HCT116 (cell line): ENCODE measurements at regions not wholly inside any gene's neighbourhood (a gene's known extent, or its start where the extent isn't known, plus 50 kb on each side); places are given as distances from the start of the nearest gene placed in this dataset.

Experiments used
- ATAC-seq: fragments of 200-7000 bp; cut with Tn5 transposase; 2 replicates; pipeline ENCODE4 v1.9.1; 2020; ENCODE audit warnings: mild to moderate bottlenecking, moderate library complexity
- BruUV-seq: library from RNA; stranded (reverse); fragments of 400-500 nt; replicated peaks from 2 replicates; lab custom pipeline; 2021; lab: Mats Ljungman, UMichigan
- CTCF ChIA-PET: fragments of 300-600 bp; sonication (Branson Sonifier 250); formaldehyde crosslinking; loops from one replicate; lab custom pipeline; 2021; ENCODE audit warnings: antibody characterized with exemption; lab: Charles Lee
- POLR2A ChIA-PET: fragments of 300-600, 350-600 bp; sonication (Branson Sonifier 250); formaldehyde crosslinking; loops from one replicate; lab custom pipeline; 2021; ENCODE audit warnings: antibody characterized with exemption; lab: Charles Lee
- RAD21 ChIA-PET, 2 experiments: fragments of 300-600 bp; sonication (Branson Sonifier 250); formaldehyde crosslinking; loops; one replicate each; lab custom pipeline; 2023; ENCODE audit warnings: low total read pairs in 2 of 2; ENCODE audit not compliant: uncharacterized antibody in 2 of 2, unreplicated experiment in 2 of 2, low non-redundant PET in 1 of 2; lab: Charles Lee
- DNase-seq: peaks from one replicate; pipeline ENCODE4 v3.0.0-alpha.2; 2010; ENCODE audit warnings: low read depth, low spot score
- H2AFZ ChIP-seq: fragments of 200-600 bp; shearing (Covaris generic), sonication (generic); 2 replicates; pipeline ENCODE4 v1.6.1; 2017; ENCODE audit warnings: low read depth, mixed run types, mixed read lengths, antibody characterized with exemption, low read length; ENCODE audit not compliant: poor library complexity, severe bottlenecking
- H3K27ac ChIP-seq: 2 replicates; pipeline ENCODE4 v1.5.1; 2012; ENCODE audit warnings: low read depth, low read length
- H3K27me3 ChIP-seq: fragments of 200-600 bp; sonication (generic); 2 replicates; pipeline ENCODE4 v1.6.1; 2016; ENCODE audit warnings: mixed run types, low read length, mixed read lengths; ENCODE audit not compliant: insufficient read depth
- H3K36me3 ChIP-seq, 2 experiments: fragments of 200-500 bp in 1 of 2; fragments of 200-600 bp in 1 of 2; sonication (Bioruptor generic) in 1 of 2; sonication (generic) in 1 of 2; 2 replicates each; pipeline versions ENCODE4 v1.5.1 to v1.6.1; 2014 to 2016; ENCODE audit warnings: low read length in 2 of 2, inconsistent platforms in 1 of 2, mixed read lengths in 1 of 2, mixed run types in 1 of 2; ENCODE audit not compliant: insufficient read depth in 2 of 2, control insufficient read depth in 1 of 2
- H3K4me1 ChIP-seq, 2 experiments: fragments of 200-600 bp in 1 of 2; sonication (generic) in 1 of 2; 2 replicates each; pipeline versions ENCODE4 v1.5.1 to v1.6.1; 2012 to 2017; ENCODE audit warnings: low read length in 2 of 2, inconsistent platforms in 1 of 2, mild to moderate bottlenecking in 1 of 2, mixed read lengths in 1 of 2, mixed run types in 1 of 2, moderate library complexity in 1 of 2; ENCODE audit not compliant: insufficient read depth in 2 of 2, control insufficient read depth in 1 of 2
- H3K4me2 ChIP-seq: fragments of 200-600 bp; sonication (generic); 2 replicates; pipeline ENCODE4 v1.6.1; 2017; ENCODE audit warnings: mixed run types, low read length, mixed read lengths
- H3K4me3 ChIP-seq, 2 experiments: fragments of 200-600 bp in 1 of 2; sonication (generic) in 1 of 2; replicated peaks in 1 of 2; 2 replicates each; pipeline ENCODE4 v1.5.1; 2011 to 2016; ENCODE audit warnings: low read length in 2 of 2, control low read depth in 1 of 2, low read depth in 1 of 2, mild to moderate bottlenecking in 1 of 2, mixed read lengths in 1 of 2, mixed run types in 1 of 2
- H3K79me2 ChIP-seq: fragments of 200-600 bp; sonication (generic); 2 replicates; pipeline ENCODE4 v1.6.1; 2017; ENCODE audit warnings: mild to moderate bottlenecking, mixed run types, low read length, moderate library complexity, mixed read lengths; ENCODE audit not compliant: insufficient read depth
- H3K9ac ChIP-seq: fragments of 200-600 bp; sonication (generic); 2 replicates; pipeline ENCODE4 v1.6.1; 2016; ENCODE audit warnings: low read length, mixed read lengths
- H3K9me2 ChIP-seq: fragments of 200-600 bp; sonication (generic), shearing (Covaris generic); 2 replicates; pipeline ENCODE4 v1.6.1; 2017; ENCODE audit warnings: mixed run types, mild to moderate bottlenecking, moderate library complexity; ENCODE audit not compliant: insufficient read depth
- H3K9me3 ChIP-seq, 2 experiments: fragments of 200-500 bp in 1 of 2; fragments of 200-600 bp in 1 of 2; sonication (Bioruptor generic) in 1 of 2; sonication (generic) in 1 of 2; 2 replicates each; pipeline ENCODE4 v1.6.1; 2014 to 2017; ENCODE audit warnings: low read length in 2 of 2, mixed read lengths in 2 of 2, inconsistent platforms in 1 of 2, low read depth in 1 of 2, mild to moderate bottlenecking in 1 of 2, mixed run types in 1 of 2, moderate library complexity in 1 of 2; ENCODE audit not compliant: control insufficient read depth in 1 of 2, insufficient read depth in 1 of 2
- H4K20me1 ChIP-seq: fragments of 200-600 bp; sonication (generic), shearing (Covaris generic); 2 replicates; pipeline ENCODE4 v1.6.1; 2017; ENCODE audit warnings: mixed run types, mild to moderate bottlenecking, moderate library complexity; ENCODE audit not compliant: insufficient read depth
- ATF3 ChIP-seq: IDR thresholded peaks from 2 replicates; pipeline ENCODE4 v1.6.1; 2012
- CBX3 ChIP-seq: IDR thresholded peaks from 2 replicates; pipeline ENCODE4 v1.6.1; 2012; ENCODE audit warnings: low read depth
- ELF1 ChIP-seq: IDR thresholded peaks from 2 replicates; pipeline ENCODE4 v1.6.1; 2012; ENCODE audit warnings: low read depth, borderline replicate concordance
- EZH2 ChIP-seq: fragments of 200-600 bp; sonication (generic); IDR thresholded peaks from 2 replicates; pipeline ENCODE4 v1.6.1; 2017; ENCODE audit warnings: antibody characterized with exemption, mixed run types
- EZH2phosphoT487 ChIP-seq: fragments of 200-600 bp; IDR thresholded peaks from 2 replicates; pipeline ENCODE4 v1.6.1; 2018; ENCODE audit warnings: antibody characterized with exemption, borderline replicate concordance
- POLR2A ChIP-seq: IDR thresholded peaks from 2 replicates; pipeline ENCODE4 v1.7.0; 2011; ENCODE audit warnings: borderline replicate concordance; ENCODE audit not compliant: insufficient read depth, insufficient read length; ENCODE audit errors: extremely low read depth
- POLR2AphosphoS5 ChIP-seq: IDR thresholded peaks from 2 replicates; pipeline ENCODE4 v1.6.1; 2011; ENCODE audit warnings: mild to moderate bottlenecking, low read depth, low read length, moderate library complexity
- RAD21 ChIP-seq: IDR thresholded peaks from 2 replicates; pipeline ENCODE4 v1.6.1; 2012; ENCODE audit warnings: low read depth, mild to moderate bottlenecking
- SIN3A ChIP-seq: IDR thresholded peaks from 2 replicates; pipeline ENCODE4 v1.6.1; 2012; ENCODE audit warnings: low read depth
- SP1 ChIP-seq: IDR thresholded peaks from 2 replicates; pipeline ENCODE4 v1.6.1; 2012; ENCODE audit warnings: low read depth
- SRF ChIP-seq: IDR thresholded peaks from 2 replicates; pipeline ENCODE4 v1.6.1; 2012; ENCODE audit warnings: low read depth
- ZBTB33 ChIP-seq: IDR thresholded peaks from 2 replicates; pipeline ENCODE4 v1.6.1; 2011; ENCODE audit warnings: mild to moderate bottlenecking, low read length, moderate library complexity; ENCODE audit not compliant: insufficient replicate concordance; ENCODE audit errors: extremely low read depth
- ZFX ChIP-seq: fragments of 450-650 bp; IDR thresholded peaks from 2 replicates; pipeline ENCODE4 v1.6.1; 2017
- intact Hi-C: fragments of 100-400 bp; cut with micrococcal nuclease; formaldehyde crosslinking; loops from 2 replicates; pipeline ENCODE4 v1.10.0; 2022

GRCh38 chr21:16619281-16619680, 889.5 kb downstream of the USP25 start:
- POLR2A ChIA-PET = no interaction called here
- Histone ChIP-seq H3K4me3 (no peak overlapping the region), H2AFZ (no peak overlapping the region), H3K27ac (no peak overlapping the region), H3K4me2 (no peak overlapping the region), H3K27me3 (no peaks in the 10 kb centered on the region), H3K79me2 (no peaks in the 10 kb centered on the region), H3K4me1 (no peaks in the 10 kb centered on the region), H3K9me2 (no peaks in the 10 kb centered on the region), H4K20me1 (no peaks in the 10 kb centered on the region), H3K9me3 (peaks cover 7 to 21% of the 10 kb centered on the region in 2 experiments; a peak in 2 of 4 replicates), H3K36me3 (no peaks in the 10 kb centered on the region)
- RAD21 ChIA-PET = no interaction called here
- BruUV-seq = no TSS peak
- ATAC-seq (no peak), DNase-seq (no peak)
- CTCF ChIA-PET = no interaction called here
- intact Hi-C loops = no loop called here
- TF ChIP-seq EZH2phosphoT487 = no peak
- TF ChIP-seq, all 23 proteins: peak for 0
- no peak overlapping the region for H3K9ac ChIP-seq

- no peak for ATAC-seq
- POLR2A ChIA-PET = no interaction called here
- RAD21 ChIA-PET = no interaction called here
- H3K27ac ChIP-seq = no peak overlapping the region
- TF ChIP-seq POLR2A = no peak
- TF ChIP-seq SIN3A = no peak
- TF ChIP-seq SP1 = no peak
- TF ChIP-seq EZH2phosphoT487 = no peak
- TF ChIP-seq SRF = no peak
- TF ChIP-seq ZBTB33 = no peak
- no peak for TF ChIP-seq ZFX
- no peak for TF ChIP-seq EZH2
- no peak for TF ChIP-seq CBX3
- TF ChIP-seq RAD21 = no peak
- TF ChIP-seq POLR2AphosphoS5 = no peak
- no peak for TF ChIP-seq ELF1
- no peak for TF ChIP-seq ATF3
- TF ChIP-seq, all 23 proteins: peak for 0
- intact Hi-C loops = no loop called here
- Histone ChIP-seq H3K9me3 (peaks cover 7 to 25% of the 10 kb centered on the region in 2 experiments; a peak in 2 of 4 replicates), H2AFZ (no peak overlapping the region), H3K4me2 (no peak overlapping the region), H3K36me3 (no peaks in the 10 kb centered on the region), H4K20me1 (no peaks in the 10 kb centered on the region), H3K9ac (no peak overlapping the region), H3K79me2 (no peaks in the 10 kb centered on the region), H3K27me3 (no peaks in the 10 kb centered on the region), H3K9me2 (no peaks in the 10 kb centered on the region), H3K4me1 (no peaks in the 10 kb centered on the region), H3K4me3 (no peak overlapping the region)
- no TSS peak for BruUV-seq
- DNase-seq = no peak
- CTCF ChIA-PET = no interaction called here
Observed at GRCh38 chr21:16620786-16621320, 891.1 kb downstream of the USP25 start.
